A549 (cell line): ENCODE measurements at regions not wholly inside any gene's neighbourhood (a gene's known extent, or its start where the extent isn't known, plus 50 kb on each side); places are given as distances from the start of the nearest gene placed in this dataset.

Source experiments
- ATAC-seq, 2 experiments: fragments of 200-7000 bp in 1 of 2; fragments of >200 bp in 1 of 2; cut with Nextera tagmentation in 1 of 2; cut with Tn5 transposase in 1 of 2; 3 replicates each; pipeline versions ENCODE4 v1.8.0 to v1.9.1; 2018 to 2020; ENCODE audit warnings: mild to moderate bottlenecking in 1 of 2, moderate library complexity in 1 of 2
- CTCF ChIA-PET: fragments of 300-600 bp; sonication (Branson Sonifier 250); formaldehyde crosslinking; extraction: SDS; loops from one replicate; lab custom pipeline; 2021; ENCODE audit warnings: antibody characterized with exemption, inconsistent platforms; lab: Yijun Ruan, JAX
- POLR2A ChIA-PET: fragments of 350-600 bp; formaldehyde crosslinking; extraction: SDS; loops from one replicate; lab custom pipeline; 2021; ENCODE audit warnings: antibody characterized with exemption, inconsistent platforms; lab: Yijun Ruan, JAX
- DNase-seq, 2 experiments: peaks; one replicate each; pipeline versions ENCODE4 v3.0.0 to v3.0.0-alpha.2; 2011 to 2016; ENCODE audit warnings: low read depth in 1 of 2, low spot score in 1 of 2
- FAIRE-seq: peaks from 2 replicates; lab custom pipeline; 2011; peaks lifted over from hg19 to GRCh38; lab: Jason Lieb, UNC
- H3K27ac ChIP-seq, 2 experiments: fragments of >200 bp; sonication (Bioruptor Twin); formaldehyde crosslinking; 3 replicates each; pipeline ENCODE4 v1.5.1; 2016 to 2017
- H3K4me1 ChIP-seq: fragments of >200 bp; sonication (Bioruptor Twin); formaldehyde crosslinking; 3 replicates; pipeline ENCODE4 v1.6.1; 2016
- H3K4me2 ChIP-seq: fragments of >200 bp; sonication (Bioruptor Twin); formaldehyde crosslinking; 3 replicates; pipeline ENCODE4 v1.6.1; 2016
- H3K4me3 ChIP-seq: fragments of >200 bp; sonication (Bioruptor Twin); formaldehyde crosslinking; 3 replicates; pipeline ENCODE4 v1.5.1; 2016
- H3K9me3 ChIP-seq: fragments of >200 bp; sonication (Bioruptor Twin); formaldehyde crosslinking; 3 replicates; pipeline ENCODE4 v1.6.1; 2016
- CBX8 ChIP-seq: fragments of 200-600 bp; sonication (generic); IDR thresholded peaks from 2 replicates; pipeline ENCODE4 v1.6.1; 2016
- EP300 ChIP-seq, 2 experiments: fragments of >200 bp; sonication (Bioruptor Twin); formaldehyde crosslinking; IDR thresholded peaks; 2 replicates in 1 of 2; 3 replicates in 1 of 2; pipeline ENCODE4 v1.6.1; 2016 to 2017
- FOSL2 ChIP-seq, 2 experiments: fragments of 450-650 bp in 1 of 2; fragments of >200 bp in 1 of 2; sonication (Bioruptor Twin) in 1 of 2; formaldehyde crosslinking; IDR thresholded peaks; 2 replicates each; pipeline versions ENCODE4 v1.5.0 to v1.6.1; 2016 to 2020; ENCODE audit warnings: mild to moderate bottlenecking in 1 of 2, moderate library complexity in 1 of 2
- HEYL ChIP-seq: fragments of 250-450 bp; sonication (Bioruptor Pico); IDR thresholded peaks from 2 replicates; pipeline ENCODE4 v1.8.0; 2021; ENCODE audit warnings: mild to moderate bottlenecking, moderate library complexity
- HOXA7 ChIP-seq: fragments of 250-450 bp; sonication (Bioruptor Pico); IDR thresholded peaks from 2 replicates; pipeline ENCODE4 v1.5.0; 2020; ENCODE audit warnings: mild to moderate bottlenecking, moderate library complexity
- HOXB5 ChIP-seq: fragments of 250-450 bp; sonication (Bioruptor Pico); IDR thresholded peaks from 2 replicates; pipeline ENCODE4 v1.5.0; 2020; ENCODE audit warnings: mild to moderate bottlenecking, moderate library complexity
- KDM5A ChIP-seq: fragments of 200-600 bp; sonication (generic); IDR thresholded peaks from 2 replicates; pipeline ENCODE4 v1.6.1; 2016; ENCODE audit warnings: antibody characterized with exemption, mild to moderate bottlenecking
- MAZ ChIP-seq: fragments of 150-350 bp; IDR thresholded peaks from 2 replicates; pipeline ENCODE4 v1.6.1; 2014; ENCODE audit warnings: antibody characterized with exemption, low read depth, low read length, borderline replicate concordance
- MYC ChIP-seq: IDR thresholded peaks from 2 replicates; pipeline ENCODE4 v1.6.1; 2012; ENCODE audit warnings: mild to moderate bottlenecking, inconsistent platforms, low read length, improper control_type of control experiment, borderline replicate concordance
- PHF8 ChIP-seq: fragments of 200-600 bp; sonication (generic); IDR thresholded peaks from 2 replicates; pipeline ENCODE4 v1.6.1; 2016; ENCODE audit warnings: low read depth, mild to moderate bottlenecking, antibody characterized with exemption, moderate library complexity, borderline replicate concordance
- POLR2A ChIP-seq: IDR thresholded peaks from 2 replicates; pipeline ENCODE4 v1.6.1; 2012; ENCODE audit warnings: mild to moderate bottlenecking, low read length
- RAD21 ChIP-seq, 2 experiments: fragments of >200 bp in 1 of 2; sonication (Bioruptor Twin) in 1 of 2; formaldehyde crosslinking in 1 of 2; IDR thresholded peaks in 1 of 2; conservative IDR thresholded peaks in 1 of 2; 2 replicates in 1 of 2; 3 replicates in 1 of 2; pipeline ENCODE4 v1.6.1; 2012 to 2018; ENCODE audit warnings: inconsistent platforms in 1 of 2
- RARB ChIP-seq: fragments of 250-450 bp; sonication (Bioruptor Pico); IDR thresholded peaks from 2 replicates; pipeline ENCODE4 v1.8.0; 2021; ENCODE audit warnings: mild to moderate bottlenecking, moderate library complexity
- RCOR1 ChIP-seq: fragments of 150-350 bp; IDR thresholded peaks from 2 replicates; pipeline ENCODE4 v1.6.1; 2014; ENCODE audit warnings: antibody characterized with exemption, low read length, low read depth
- RFX5 ChIP-seq: fragments of 450-650 bp; IDR thresholded peaks from 2 replicates; pipeline ENCODE4 v1.7.1; 2014; ENCODE audit warnings: antibody characterized with exemption, mild to moderate bottlenecking, moderate library complexity
- RNF2 ChIP-seq: fragments of 200-600 bp; sonication (generic); IDR thresholded peaks from 2 replicates; pipeline ENCODE4 v1.6.1; 2016; ENCODE audit warnings: low read depth, mild to moderate bottlenecking, antibody characterized with exemption, moderate library complexity, borderline replicate concordance
- ZC3H11A ChIP-seq: fragments of 450-650 bp; IDR thresholded peaks from 2 replicates; pipeline ENCODE4 v1.6.1; 2014; ENCODE audit warnings: antibody characterized with exemption, mild to moderate bottlenecking
- ZSCAN20 ChIP-seq: fragments of 250-450 bp; sonication (Bioruptor Pico); IDR thresholded peaks from 2 replicates; pipeline ENCODE4 v1.8.0; 2022; ENCODE audit warnings: mild to moderate bottlenecking, moderate library complexity
- WGBS: methylation state at CpG from one replicate; pipeline ENCODE4 v1.1.6; 2017; ENCODE audit errors: missing lambda C conversion rate; 5-methylcytosine and 5-hydroxymethylcytosine counted together
- TF ChIP-seq, protein P1 (sequence below): fragments of 250-450 bp; sonication (Bioruptor Pico); IDR thresholded peaks from 2 replicates; pipeline ENCODE4 v1.5.0; 2021; ENCODE audit warnings: mild to moderate bottlenecking, moderate library complexity, borderline replicate concordance
- TF ChIP-seq, protein P2 (sequence below): IDR thresholded peaks from 2 replicates; pipeline ENCODE4 v1.6.1; 2012
- TF ChIP-seq, protein P3 (sequence below): IDR thresholded peaks from 2 replicates; pipeline ENCODE4 v1.6.1; 2012
- TF ChIP-seq, protein P4 (sequence below): fragments of >200 bp; sonication (Bioruptor Twin); formaldehyde crosslinking; IDR thresholded peaks from 3 replicates; pipeline ENCODE4 v1.5.1; 2016

- DNase-seq = no peak
- H3K27ac ChIP-seq = no peak overlapping the region
- peaks cover 9% of the 10 kb centered on the region; the same call in 2 of the 3 replicates for H3K9me3 ChIP-seq
- ATAC-seq = no peak
- ChIA-PET CTCF (no interaction called here), POLR2A (no interaction called here)
- H3K4me1 ChIP-seq = no peaks in the 10 kb centered on the region
- no peak overlapping the region for H3K4me3 ChIP-seq
- H3K4me2 ChIP-seq = no peak overlapping the region
- TF ChIP-seq HOXA7 = no peak
- no peak for TF ChIP-seq FOSL2 (IDR thresholded peaks at IDR 0.05)
- peak; percentile 13; the same call in 1 of the 2 replicates for TF ChIP-seq FOSL2 (CRISPR knock-in tag; IDR thresholded peaks at IDR 0.05)
- FAIRE-seq = no peak
These were observed 242.0 kb upstream of the ARRDC4 start for GRCh38 chr15:97718509-97718908.

DNA sequence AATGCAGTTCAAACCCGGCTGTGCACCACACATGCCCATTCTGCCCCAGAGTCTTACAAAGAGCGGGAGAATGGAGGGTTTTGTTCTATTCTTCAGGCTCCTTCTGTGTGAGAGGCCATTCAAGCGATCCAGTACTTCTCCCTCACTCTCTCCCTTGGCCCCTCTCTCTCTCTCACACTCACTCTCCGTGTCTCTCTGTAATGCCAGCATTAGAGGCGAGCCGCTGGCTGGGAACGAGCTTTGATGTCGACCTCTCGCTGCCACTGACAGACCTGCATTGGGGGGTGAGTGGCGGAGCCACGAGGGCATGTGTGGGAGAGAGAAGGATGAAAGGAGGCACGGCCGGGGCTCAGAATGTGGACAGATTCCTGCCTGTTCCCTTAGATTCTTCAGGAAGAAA lies 231.7 kb upstream of the ARRDC4 start:
- ATAC-seq = no peak
- Histone ChIP-seq H3K4me2 (no peak overlapping the region; the same call in 2 of the 3 replicates), H3K4me1 (no peaks in the 10 kb centered on the region), H3K27ac (no peak overlapping the region), H3K4me3 (no peak overlapping the region), H3K9me3 (no peaks in the 10 kb centered on the region)
- DNase-seq = no peak
- WGBS = 16% methylated on average over 13 of the region's 13 CpGs
- POLR2A ChIA-PET = no interaction called here
- CTCF ChIA-PET = no interaction called here
- no peak for TF ChIP-seq MAZ
- TF ChIP-seq, protein P1, sequence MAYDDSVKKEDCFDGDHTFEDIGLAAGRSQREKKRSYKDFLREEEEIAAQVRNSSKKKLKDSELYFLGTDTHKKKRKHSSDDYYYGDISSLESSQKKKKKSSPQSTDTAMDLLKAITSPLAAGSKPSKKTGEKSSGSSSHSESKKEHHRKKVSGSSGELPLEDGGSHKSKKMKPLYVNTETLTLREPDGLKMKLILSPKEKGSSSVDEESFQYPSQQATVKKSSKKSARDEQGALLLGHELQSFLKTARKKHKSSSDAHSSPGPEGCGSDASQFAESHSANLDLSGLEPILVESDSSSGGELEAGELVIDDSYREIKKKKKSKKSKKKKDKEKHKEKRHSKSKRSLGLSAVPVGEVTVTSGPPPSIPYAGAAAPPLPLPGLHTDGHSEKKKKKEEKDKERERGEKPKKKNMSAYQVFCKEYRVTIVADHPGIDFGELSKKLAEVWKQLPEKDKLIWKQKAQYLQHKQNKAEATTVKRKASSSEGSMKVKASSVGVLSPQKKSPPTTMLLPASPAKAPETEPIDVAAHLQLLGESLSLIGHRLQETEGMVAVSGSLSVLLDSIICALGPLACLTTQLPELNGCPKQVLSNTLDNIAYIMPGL (CRISPR knock-in tag) = no peak
- TF ChIP-seq POLR2A = no peak
- no peak for TF ChIP-seq RARB (CRISPR knock-in tag)
- no peak for TF ChIP-seq ZSCAN20 (CRISPR knock-in tag)
- TF ChIP-seq MYC = no peak
- TF ChIP-seq PHF8 = no peak
- TF ChIP-seq, protein P2, sequence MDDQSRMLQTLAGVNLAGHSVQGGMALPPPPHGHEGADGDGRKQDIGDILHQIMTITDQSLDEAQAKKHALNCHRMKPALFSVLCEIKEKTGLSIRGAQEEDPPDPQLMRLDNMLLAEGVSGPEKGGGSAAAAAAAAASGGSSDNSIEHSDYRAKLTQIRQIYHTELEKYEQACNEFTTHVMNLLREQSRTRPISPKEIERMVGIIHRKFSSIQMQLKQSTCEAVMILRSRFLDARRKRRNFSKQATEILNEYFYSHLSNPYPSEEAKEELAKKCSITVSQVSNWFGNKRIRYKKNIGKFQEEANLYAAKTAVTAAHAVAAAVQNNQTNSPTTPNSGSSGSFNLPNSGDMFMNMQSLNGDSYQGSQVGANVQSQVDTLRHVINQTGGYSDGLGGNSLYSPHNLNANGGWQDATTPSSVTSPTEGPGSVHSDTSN = no peak
- TF ChIP-seq HOXB5 = no peak
- no peak for TF ChIP-seq RAD21 (conservative IDR thresholded peaks at IDR 0.05 in 1 of 2, IDR thresholded peaks at IDR 0.05 in 1 of 2)
- TF ChIP-seq, protein P3, sequence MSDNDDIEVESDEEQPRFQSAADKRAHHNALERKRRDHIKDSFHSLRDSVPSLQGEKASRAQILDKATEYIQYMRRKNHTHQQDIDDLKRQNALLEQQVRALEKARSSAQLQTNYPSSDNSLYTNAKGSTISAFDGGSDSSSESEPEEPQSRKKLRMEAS = no peak
- no peak for TF ChIP-seq KDM5A
- no peak for TF ChIP-seq RNF2
- TF ChIP-seq CBX8 = no peak
- no peak for TF ChIP-seq EP300 (IDR thresholded peaks at IDR 0.05)
- no peak for TF ChIP-seq RCOR1
- no peak for TF ChIP-seq HEYL
- TF ChIP-seq, protein P4, sequence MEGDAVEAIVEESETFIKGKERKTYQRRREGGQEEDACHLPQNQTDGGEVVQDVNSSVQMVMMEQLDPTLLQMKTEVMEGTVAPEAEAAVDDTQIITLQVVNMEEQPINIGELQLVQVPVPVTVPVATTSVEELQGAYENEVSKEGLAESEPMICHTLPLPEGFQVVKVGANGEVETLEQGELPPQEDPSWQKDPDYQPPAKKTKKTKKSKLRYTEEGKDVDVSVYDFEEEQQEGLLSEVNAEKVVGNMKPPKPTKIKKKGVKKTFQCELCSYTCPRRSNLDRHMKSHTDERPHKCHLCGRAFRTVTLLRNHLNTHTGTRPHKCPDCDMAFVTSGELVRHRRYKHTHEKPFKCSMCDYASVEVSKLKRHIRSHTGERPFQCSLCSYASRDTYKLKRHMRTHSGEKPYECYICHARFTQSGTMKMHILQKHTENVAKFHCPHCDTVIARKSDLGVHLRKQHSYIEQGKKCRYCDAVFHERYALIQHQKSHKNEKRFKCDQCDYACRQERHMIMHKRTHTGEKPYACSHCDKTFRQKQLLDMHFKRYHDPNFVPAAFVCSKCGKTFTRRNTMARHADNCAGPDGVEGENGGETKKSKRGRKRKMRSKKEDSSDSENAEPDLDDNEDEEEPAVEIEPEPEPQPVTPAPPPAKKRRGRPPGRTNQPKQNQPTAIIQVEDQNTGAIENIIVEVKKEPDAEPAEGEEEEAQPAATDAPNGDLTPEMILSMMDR = no peak
- TF ChIP-seq RFX5 = no peak
- TF ChIP-seq ZC3H11A = no peak
- no peak for FAIRE-seq
